HCT116 (cell line): ENCODE measurements at regions not wholly inside any gene's neighbourhood (a gene's known extent, or its start where the extent isn't known, plus 50 kb on each side); places are given as distances from the start of the nearest gene placed in this dataset.

Experiments used
- ATAC-seq: fragments of 200-7000 bp; cut with Tn5 transposase; 2 replicates; pipeline ENCODE4 v1.9.1; 2020; ENCODE audit warnings: mild to moderate bottlenecking, moderate library complexity
- BruUV-seq: library from RNA; stranded (reverse); fragments of 400-500 nt; replicated peaks from 2 replicates; lab custom pipeline; 2021; lab: Mats Ljungman, UMichigan
- CTCF ChIA-PET: fragments of 300-600 bp; sonication (Branson Sonifier 250); formaldehyde crosslinking; loops from one replicate; lab custom pipeline; 2021; ENCODE audit warnings: antibody characterized with exemption; lab: Charles Lee
- POLR2A ChIA-PET: fragments of 300-600, 350-600 bp; sonication (Branson Sonifier 250); formaldehyde crosslinking; loops from one replicate; lab custom pipeline; 2021; ENCODE audit warnings: antibody characterized with exemption; lab: Charles Lee
- RAD21 ChIA-PET, 2 experiments: fragments of 300-600 bp; sonication (Branson Sonifier 250); formaldehyde crosslinking; loops; one replicate each; lab custom pipeline; 2023; ENCODE audit warnings: low total read pairs in 2 of 2; ENCODE audit not compliant: uncharacterized antibody in 2 of 2, unreplicated experiment in 2 of 2, low non-redundant PET in 1 of 2; lab: Charles Lee
- DNase-seq: peaks from one replicate; pipeline ENCODE4 v3.0.0-alpha.2; 2010; ENCODE audit warnings: low read depth, low spot score
- H2AFZ ChIP-seq: fragments of 200-600 bp; shearing (Covaris generic), sonication (generic); 2 replicates; pipeline ENCODE4 v1.6.1; 2017; ENCODE audit warnings: low read depth, mixed run types, mixed read lengths, antibody characterized with exemption, low read length; ENCODE audit not compliant: poor library complexity, severe bottlenecking
- H3K27ac ChIP-seq: 2 replicates; pipeline ENCODE4 v1.5.1; 2012; ENCODE audit warnings: low read depth, low read length
- H3K27me3 ChIP-seq: fragments of 200-600 bp; sonication (generic); 2 replicates; pipeline ENCODE4 v1.6.1; 2016; ENCODE audit warnings: mixed run types, low read length, mixed read lengths; ENCODE audit not compliant: insufficient read depth
- H3K36me3 ChIP-seq, 2 experiments: fragments of 200-500 bp in 1 of 2; fragments of 200-600 bp in 1 of 2; sonication (Bioruptor generic) in 1 of 2; sonication (generic) in 1 of 2; 2 replicates each; pipeline versions ENCODE4 v1.5.1 to v1.6.1; 2014 to 2016; ENCODE audit warnings: low read length in 2 of 2, inconsistent platforms in 1 of 2, mixed read lengths in 1 of 2, mixed run types in 1 of 2; ENCODE audit not compliant: insufficient read depth in 2 of 2, control insufficient read depth in 1 of 2
- H3K4me1 ChIP-seq, 2 experiments: fragments of 200-600 bp in 1 of 2; sonication (generic) in 1 of 2; 2 replicates each; pipeline versions ENCODE4 v1.5.1 to v1.6.1; 2012 to 2017; ENCODE audit warnings: low read length in 2 of 2, inconsistent platforms in 1 of 2, mild to moderate bottlenecking in 1 of 2, mixed read lengths in 1 of 2, mixed run types in 1 of 2, moderate library complexity in 1 of 2; ENCODE audit not compliant: insufficient read depth in 2 of 2, control insufficient read depth in 1 of 2
- H3K4me2 ChIP-seq: fragments of 200-600 bp; sonication (generic); 2 replicates; pipeline ENCODE4 v1.6.1; 2017; ENCODE audit warnings: mixed run types, low read length, mixed read lengths
- H3K4me3 ChIP-seq, 2 experiments: fragments of 200-600 bp in 1 of 2; sonication (generic) in 1 of 2; replicated peaks in 1 of 2; 2 replicates each; pipeline ENCODE4 v1.5.1; 2011 to 2016; ENCODE audit warnings: low read length in 2 of 2, control low read depth in 1 of 2, low read depth in 1 of 2, mild to moderate bottlenecking in 1 of 2, mixed read lengths in 1 of 2, mixed run types in 1 of 2
- H3K79me2 ChIP-seq: fragments of 200-600 bp; sonication (generic); 2 replicates; pipeline ENCODE4 v1.6.1; 2017; ENCODE audit warnings: mild to moderate bottlenecking, mixed run types, low read length, moderate library complexity, mixed read lengths; ENCODE audit not compliant: insufficient read depth
- H3K9ac ChIP-seq: fragments of 200-600 bp; sonication (generic); 2 replicates; pipeline ENCODE4 v1.6.1; 2016; ENCODE audit warnings: low read length, mixed read lengths
- H3K9me2 ChIP-seq: fragments of 200-600 bp; sonication (generic), shearing (Covaris generic); 2 replicates; pipeline ENCODE4 v1.6.1; 2017; ENCODE audit warnings: mixed run types, mild to moderate bottlenecking, moderate library complexity; ENCODE audit not compliant: insufficient read depth
- H3K9me3 ChIP-seq, 2 experiments: fragments of 200-500 bp in 1 of 2; fragments of 200-600 bp in 1 of 2; sonication (Bioruptor generic) in 1 of 2; sonication (generic) in 1 of 2; 2 replicates each; pipeline ENCODE4 v1.6.1; 2014 to 2017; ENCODE audit warnings: low read length in 2 of 2, mixed read lengths in 2 of 2, inconsistent platforms in 1 of 2, low read depth in 1 of 2, mild to moderate bottlenecking in 1 of 2, mixed run types in 1 of 2, moderate library complexity in 1 of 2; ENCODE audit not compliant: control insufficient read depth in 1 of 2, insufficient read depth in 1 of 2
- H4K20me1 ChIP-seq: fragments of 200-600 bp; sonication (generic), shearing (Covaris generic); 2 replicates; pipeline ENCODE4 v1.6.1; 2017; ENCODE audit warnings: mixed run types, mild to moderate bottlenecking, moderate library complexity; ENCODE audit not compliant: insufficient read depth
- CBX3 ChIP-seq: IDR thresholded peaks from 2 replicates; pipeline ENCODE4 v1.6.1; 2012; ENCODE audit warnings: low read depth
- EGR1 ChIP-seq: IDR thresholded peaks from 2 replicates; pipeline ENCODE4 v1.6.1; 2012; ENCODE audit warnings: low read depth
- FOSL1 ChIP-seq: IDR thresholded peaks from 2 replicates; pipeline ENCODE4 v1.6.1; 2012; ENCODE audit warnings: low read depth
- RAD21 ChIP-seq: IDR thresholded peaks from 2 replicates; pipeline ENCODE4 v1.6.1; 2012; ENCODE audit warnings: low read depth, mild to moderate bottlenecking
- SIN3A ChIP-seq: IDR thresholded peaks from 2 replicates; pipeline ENCODE4 v1.6.1; 2012; ENCODE audit warnings: low read depth
- SP1 ChIP-seq: IDR thresholded peaks from 2 replicates; pipeline ENCODE4 v1.6.1; 2012; ENCODE audit warnings: low read depth
- TCF7L2 ChIP-seq: IDR thresholded peaks from 2 replicates; pipeline ENCODE4 v1.7.0; 2011; ENCODE audit warnings: borderline replicate concordance, inconsistent platforms; ENCODE audit not compliant: insufficient read depth, insufficient read length; ENCODE audit errors: extremely low read depth
- YY1 ChIP-seq: IDR thresholded peaks from 2 replicates; pipeline ENCODE4 v1.6.1; 2011; ENCODE audit warnings: low read length, low read depth, moderate library complexity, mild to moderate bottlenecking; ENCODE audit not compliant: insufficient replicate concordance; ENCODE audit errors: extremely low read depth
- ZFX ChIP-seq: fragments of 450-650 bp; IDR thresholded peaks from 2 replicates; pipeline ENCODE4 v1.6.1; 2017
- ZNF274 ChIP-seq: fragments of 200-500 bp; sonication (Bioruptor generic); IDR thresholded peaks from 2 replicates; pipeline ENCODE4 v1.6.1; 2014; ENCODE audit warnings: mild to moderate bottlenecking, low read depth, low read length, inconsistent platforms
- intact Hi-C: fragments of 100-400 bp; cut with micrococcal nuclease; formaldehyde crosslinking; loops from 2 replicates; pipeline ENCODE4 v1.10.0; 2022
- TF ChIP-seq, protein P1 (sequence below): IDR thresholded peaks from 2 replicates; pipeline ENCODE4 v1.6.1; 2012; ENCODE audit warnings: low read depth
- TF ChIP-seq, protein P2 (sequence below): IDR thresholded peaks from 2 replicates; pipeline ENCODE4 v1.6.1; 2012

DNA sequence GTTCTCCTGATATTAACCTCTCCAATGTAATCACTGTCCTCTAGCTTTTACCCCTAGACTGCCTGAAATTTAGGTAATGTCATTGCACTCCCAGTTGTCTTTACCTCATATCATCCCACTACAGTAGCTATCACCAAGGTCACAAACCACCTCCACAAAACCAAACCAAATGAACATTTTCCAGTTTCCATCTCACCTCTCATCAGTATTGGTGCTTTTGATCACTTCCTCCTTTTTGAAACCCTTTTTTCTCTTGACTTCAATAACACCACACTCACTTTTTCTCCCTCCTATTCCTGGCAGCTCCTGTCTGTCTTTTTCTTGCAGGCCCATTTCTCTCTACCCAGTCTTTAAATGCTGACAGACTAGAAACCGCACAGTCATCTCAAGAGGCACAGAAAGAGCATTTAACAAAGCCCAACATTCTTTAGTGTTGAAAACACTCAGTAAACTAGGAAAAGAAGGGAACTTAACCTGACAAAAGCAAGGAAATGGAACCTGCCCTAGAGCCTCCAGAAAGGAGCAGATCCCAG is 95.9 kb upstream of the SIX2 start:
- Histone ChIP-seq H2AFZ (no peak overlapping the region), H3K79me2 (no peaks in the 10 kb centered on the region), H3K4me1 (no peaks in the 10 kb centered on the region), H3K27me3 (no peaks in the 10 kb centered on the region)
- DNase-seq, result no peak
- RAD21 ChIA-PET, result no interaction called here
- POLR2A ChIA-PET, result no interaction called here
- TF ChIP-seq TCF7L2, result no peak
- no peak for TF ChIP-seq ZNF274
- TF ChIP-seq SP1, result no peak
- TF ChIP-seq EGR1, result no peak
- TF ChIP-seq YY1, result no peak
- TF ChIP-seq, protein P1, sequence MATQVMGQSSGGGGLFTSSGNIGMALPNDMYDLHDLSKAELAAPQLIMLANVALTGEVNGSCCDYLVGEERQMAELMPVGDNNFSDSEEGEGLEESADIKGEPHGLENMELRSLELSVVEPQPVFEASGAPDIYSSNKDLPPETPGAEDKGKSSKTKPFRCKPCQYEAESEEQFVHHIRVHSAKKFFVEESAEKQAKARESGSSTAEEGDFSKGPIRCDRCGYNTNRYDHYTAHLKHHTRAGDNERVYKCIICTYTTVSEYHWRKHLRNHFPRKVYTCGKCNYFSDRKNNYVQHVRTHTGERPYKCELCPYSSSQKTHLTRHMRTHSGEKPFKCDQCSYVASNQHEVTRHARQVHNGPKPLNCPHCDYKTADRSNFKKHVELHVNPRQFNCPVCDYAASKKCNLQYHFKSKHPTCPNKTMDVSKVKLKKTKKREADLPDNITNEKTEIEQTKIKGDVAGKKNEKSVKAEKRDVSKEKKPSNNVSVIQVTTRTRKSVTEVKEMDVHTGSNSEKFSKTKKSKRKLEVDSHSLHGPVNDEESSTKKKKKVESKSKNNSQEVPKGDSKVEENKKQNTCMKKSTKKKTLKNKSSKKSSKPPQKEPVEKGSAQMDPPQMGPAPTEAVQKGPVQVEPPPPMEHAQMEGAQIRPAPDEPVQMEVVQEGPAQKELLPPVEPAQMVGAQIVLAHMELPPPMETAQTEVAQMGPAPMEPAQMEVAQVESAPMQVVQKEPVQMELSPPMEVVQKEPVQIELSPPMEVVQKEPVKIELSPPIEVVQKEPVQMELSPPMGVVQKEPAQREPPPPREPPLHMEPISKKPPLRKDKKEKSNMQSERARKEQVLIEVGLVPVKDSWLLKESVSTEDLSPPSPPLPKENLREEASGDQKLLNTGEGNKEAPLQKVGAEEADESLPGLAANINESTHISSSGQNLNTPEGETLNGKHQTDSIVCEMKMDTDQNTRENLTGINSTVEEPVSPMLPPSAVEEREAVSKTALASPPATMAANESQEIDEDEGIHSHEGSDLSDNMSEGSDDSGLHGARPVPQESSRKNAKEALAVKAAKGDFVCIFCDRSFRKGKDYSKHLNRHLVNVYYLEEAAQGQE, result no peak
- TF ChIP-seq, all 23 proteins: peak for 0
- Histone ChIP-seq H3K9me2 (no peaks in the 10 kb centered on the region), H3K4me3 (no peak overlapping the region), H3K27ac (no peak overlapping the region), H3K36me3 (no peaks in the 10 kb centered on the region), H3K9ac (no peak overlapping the region), H4K20me1 (no peaks in the 10 kb centered on the region), H3K4me2 (no peak overlapping the region), H3K9me3 (no peaks in the 10 kb centered on the region)
- no peak for ATAC-seq
- intact Hi-C loops, result no loop called here
- CTCF ChIA-PET, result no interaction called here
- no TSS peak for BruUV-seq

DNA sequence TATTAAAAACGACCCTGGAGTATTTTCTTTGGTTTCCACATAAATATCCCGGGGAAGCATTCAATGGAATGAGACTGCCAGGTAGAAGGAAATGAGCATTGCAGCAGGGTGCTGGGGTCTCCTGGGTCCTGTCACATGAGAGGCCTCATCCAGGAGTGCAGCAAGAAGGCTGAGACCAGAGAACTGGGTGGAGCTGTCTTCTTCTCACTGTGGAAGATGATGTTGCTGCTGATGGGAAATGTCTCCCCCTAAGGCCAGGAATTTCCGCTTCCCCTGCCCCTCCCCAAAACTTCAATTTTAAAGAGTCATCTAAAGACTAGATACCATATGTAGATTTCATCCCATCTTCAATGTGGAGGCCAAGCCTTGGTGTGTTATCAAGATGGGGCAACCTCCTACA is 95.2 kb upstream of the SIX2 start:
- Histone ChIP-seq H3K9me3 (no peaks in the 10 kb centered on the region), H3K36me3 (no peaks in the 10 kb centered on the region), H3K27ac (no peak overlapping the region), H3K9me2 (no peaks in the 10 kb centered on the region), H4K20me1 (no peaks in the 10 kb centered on the region), H3K4me1 (no peaks in the 10 kb centered on the region), H2AFZ (no peak overlapping the region), H3K4me2 (no peak overlapping the region), H3K4me3 (no peak overlapping the region), H3K9ac (no peak overlapping the region), H3K79me2 (no peaks in the 10 kb centered on the region), H3K27me3 (no peaks in the 10 kb centered on the region)
- intact Hi-C loops, result no loop called here
- TF ChIP-seq ZNF274 (no peak), RAD21 (no peak), ZFX (no peak), YY1 (no peak), SIN3A (no peak), FOSL1 (no peak), CBX3 (no peak)
- TF ChIP-seq, protein P2, sequence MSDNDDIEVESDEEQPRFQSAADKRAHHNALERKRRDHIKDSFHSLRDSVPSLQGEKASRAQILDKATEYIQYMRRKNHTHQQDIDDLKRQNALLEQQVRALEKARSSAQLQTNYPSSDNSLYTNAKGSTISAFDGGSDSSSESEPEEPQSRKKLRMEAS, result no peak
- BruUV-seq, result no TSS peak
- POLR2A ChIA-PET, result no interaction called here
- CTCF ChIA-PET, result no interaction called here
- RAD21 ChIA-PET, result no interaction called here
- DNase-seq (no peak), ATAC-seq (no peak)
